MG63 (cell line): ENCODE measurements at regions not wholly inside any gene's neighbourhood (a gene's known extent, or its start where the extent isn't known, plus 50 kb on each side); places are given as distances from the start of the nearest gene placed in this dataset.

ENCODE experiments used
- DNase-seq: peaks from one replicate; pipeline ENCODE4 v3.0.0-alpha.2; 2020
- H3K27me3 ChIP-seq: fragments of 250-450 bp; sonication (Bioruptor Pico); 2 replicates; pipeline ENCODE4 v1.5.1; 2020; ENCODE audit warnings: mild to moderate bottlenecking, moderate library complexity
- H3K36me3 ChIP-seq: fragments of 250-450 bp; sonication (Bioruptor Pico); 2 replicates; pipeline ENCODE4 v1.5.1; 2020; ENCODE audit warnings: mild to moderate bottlenecking, moderate library complexity
- H3K4me3 ChIP-seq: fragments of 250-450 bp; sonication (Bioruptor Pico); 2 replicates; pipeline ENCODE4 v1.5.1; 2020; ENCODE audit warnings: mild to moderate bottlenecking, moderate library complexity
- H3K9me3 ChIP-seq: fragments of 250-450 bp; sonication (Bioruptor Pico); 2 replicates; pipeline ENCODE4 v1.5.1; 2020; ENCODE audit warnings: mild to moderate bottlenecking, moderate library complexity

- Histone ChIP-seq H3K27me3 (no peaks in the 10 kb centered on the region), H3K9me3 (peaks cover 26% of the 10 kb centered on the region), H3K36me3 (no peaks in the 10 kb centered on the region), H3K4me3 (no peak overlapping the region)
- no peak for DNase-seq
Measured at GRCh38 chr18:8951491-8951890, 151.0 kb upstream of the NDUFV2 start.

DNA sequence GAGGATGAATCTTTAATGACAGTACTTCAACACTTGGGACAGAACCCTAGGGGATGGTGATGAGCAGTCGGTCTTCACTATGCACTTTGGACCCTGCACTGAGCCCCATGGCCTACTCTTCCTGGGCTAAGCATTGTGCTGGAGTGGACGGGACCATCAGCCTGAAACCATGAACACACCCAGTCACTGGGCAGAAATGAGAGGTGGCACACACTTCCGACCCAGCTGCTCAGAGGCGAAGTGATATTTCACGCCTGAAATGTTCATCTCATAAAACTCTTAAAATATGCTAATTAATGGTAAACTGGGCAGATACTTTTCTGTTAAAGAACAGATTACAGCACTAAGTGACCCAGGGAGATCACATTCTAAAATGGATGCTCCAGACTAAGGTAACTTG lies 150.3 kb upstream of the NDUFV2 start:
- no peaks in the 10 kb centered on the region for H3K36me3 ChIP-seq
- peaks cover 26% of the 10 kb centered on the region for H3K9me3 ChIP-seq
- H3K27me3 ChIP-seq, result no peaks in the 10 kb centered on the region
- no peak overlapping the region for H3K4me3 ChIP-seq
- no peak for DNase-seq

DNA sequence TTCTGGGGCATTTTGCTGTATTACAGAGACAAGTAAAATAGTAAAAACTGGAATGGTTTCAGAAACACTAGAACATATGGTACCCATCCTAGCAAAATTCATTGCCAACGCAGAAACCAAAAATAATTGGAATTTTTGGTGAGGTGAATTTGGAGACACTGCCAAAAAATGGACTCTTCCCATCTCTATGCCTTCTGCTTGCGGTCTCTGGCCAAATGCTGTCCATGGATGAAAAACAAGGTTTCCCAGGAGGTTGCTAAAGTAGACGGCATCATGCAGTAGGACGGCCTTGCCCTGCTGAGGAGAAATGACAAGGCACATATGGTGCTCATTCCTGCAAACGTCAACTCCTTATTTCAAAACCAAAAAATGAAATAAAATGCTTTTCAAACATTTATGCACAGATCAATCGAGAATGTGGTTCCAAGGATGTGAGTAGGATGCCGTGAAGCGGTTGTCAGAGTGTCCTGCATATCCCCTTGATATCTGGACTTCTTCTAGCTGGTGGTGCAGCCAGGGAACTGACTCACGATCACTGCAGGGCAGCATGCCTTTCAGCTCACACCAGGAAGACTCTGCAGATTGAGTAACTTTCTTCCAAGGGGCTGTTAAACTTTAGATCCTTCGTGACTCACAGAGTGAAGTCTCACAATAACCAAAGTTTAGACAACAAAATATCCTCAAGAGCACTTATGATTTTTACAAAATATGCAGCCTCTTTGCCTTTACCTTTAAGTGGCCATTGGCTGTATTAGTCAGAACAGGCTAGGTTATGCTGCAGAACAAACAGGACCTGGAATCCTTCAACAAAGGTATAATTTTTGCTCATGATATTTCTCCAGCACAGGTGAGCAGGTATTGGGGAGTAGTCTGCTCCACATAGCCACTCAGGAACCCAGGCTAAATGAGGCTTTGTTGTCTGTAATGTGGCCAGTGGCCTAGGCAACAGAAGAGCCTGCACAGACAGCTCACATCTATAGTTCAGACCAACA lies 149.4 kb upstream of the NDUFV2 start:
- Histone ChIP-seq H3K9me3 (peaks cover 26% of the 10 kb centered on the region), H3K27me3 (no peaks in the 10 kb centered on the region), H3K4me3 (no peak overlapping the region), H3K36me3 (no peaks in the 10 kb centered on the region)
- peak; percentile 89 for DNase-seq

GRCh38 chr18:8957731-8958130 lies 144.8 kb upstream of the NDUFV2 start:
- H3K4me3 ChIP-seq, result no peak overlapping the region

DNA sequence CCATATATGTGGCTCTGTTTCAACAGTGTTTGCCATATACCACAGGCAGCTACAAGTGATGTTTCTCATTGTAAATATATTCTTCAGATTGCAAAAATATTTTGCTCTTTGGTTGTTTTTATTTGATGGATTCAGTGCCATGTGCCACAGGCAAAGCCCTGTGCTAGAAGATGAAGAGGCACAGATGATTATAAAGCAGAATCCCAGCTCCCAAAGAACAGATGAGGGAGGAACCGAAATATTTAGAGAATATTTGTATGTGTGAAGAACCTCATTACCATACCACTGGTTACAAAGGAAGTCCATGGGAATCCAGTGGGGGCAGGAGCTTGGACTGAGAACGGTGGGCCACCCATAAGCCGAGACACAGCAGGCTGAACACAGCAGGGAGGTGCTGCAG lies 143.8 kb upstream of the NDUFV2 start:
- Histone ChIP-seq H3K9me3 (peaks cover 22% of the 10 kb centered on the region), H3K36me3 (no peaks in the 10 kb centered on the region), H3K4me3 (no peak overlapping the region), H3K27me3 (no peaks in the 10 kb centered on the region)
- DNase-seq, result no peak

More at GRCh38 chr18:8957731-8958130, 144.8 kb upstream of the NDUFV2 start:
- Histone ChIP-seq H3K9me3 (peaks cover 26% of the 10 kb centered on the region), H3K36me3 (no peaks in the 10 kb centered on the region), H3K27me3 (no peaks in the 10 kb centered on the region)
- no peak for DNase-seq

DNA sequence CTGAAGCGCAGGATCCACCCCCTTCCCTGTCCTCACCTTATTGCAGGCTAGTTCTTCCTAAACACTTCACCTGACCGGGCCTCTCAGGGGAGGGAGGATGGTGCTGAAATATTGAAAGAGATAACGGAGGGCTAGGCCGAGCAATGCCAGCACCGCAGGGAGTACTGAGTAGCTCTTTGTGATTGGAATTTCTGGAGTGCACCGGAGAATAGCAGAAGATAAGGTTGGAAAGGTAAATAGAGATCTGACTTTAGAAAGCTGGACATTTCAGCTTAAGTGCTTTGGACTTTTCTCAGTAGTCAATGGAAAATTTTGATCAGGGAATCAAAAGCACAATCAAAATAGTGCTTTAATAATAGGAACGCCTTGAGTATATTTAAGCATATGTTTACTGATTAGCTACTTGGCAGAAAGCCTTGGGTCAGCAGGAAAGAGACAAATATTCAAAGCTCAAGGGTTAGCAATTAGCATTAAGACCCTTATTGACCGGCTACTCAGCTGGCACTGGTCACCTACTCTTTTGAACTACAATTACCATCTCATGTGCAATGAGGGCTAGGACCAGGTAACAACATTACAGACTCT lies 142.9 kb upstream of the NDUFV2 start:
- Histone ChIP-seq H3K4me3 (no peak overlapping the region), H3K9me3 (peaks cover 14% of the 10 kb centered on the region), H3K36me3 (no peaks in the 10 kb centered on the region), H3K27me3 (no peaks in the 10 kb centered on the region)
- DNase-seq, result no peak

- Histone ChIP-seq H3K27me3 (no peaks in the 10 kb centered on the region), H3K9me3 (peaks cover 11% of the 10 kb centered on the region), H3K4me3 (no peak overlapping the region), H3K36me3 (no peaks in the 10 kb centered on the region)
- peak; percentile 33 for DNase-seq
Measured at GRCh38 chr18:8960740-8961657, 141.5 kb upstream of the NDUFV2 start.

DNA sequence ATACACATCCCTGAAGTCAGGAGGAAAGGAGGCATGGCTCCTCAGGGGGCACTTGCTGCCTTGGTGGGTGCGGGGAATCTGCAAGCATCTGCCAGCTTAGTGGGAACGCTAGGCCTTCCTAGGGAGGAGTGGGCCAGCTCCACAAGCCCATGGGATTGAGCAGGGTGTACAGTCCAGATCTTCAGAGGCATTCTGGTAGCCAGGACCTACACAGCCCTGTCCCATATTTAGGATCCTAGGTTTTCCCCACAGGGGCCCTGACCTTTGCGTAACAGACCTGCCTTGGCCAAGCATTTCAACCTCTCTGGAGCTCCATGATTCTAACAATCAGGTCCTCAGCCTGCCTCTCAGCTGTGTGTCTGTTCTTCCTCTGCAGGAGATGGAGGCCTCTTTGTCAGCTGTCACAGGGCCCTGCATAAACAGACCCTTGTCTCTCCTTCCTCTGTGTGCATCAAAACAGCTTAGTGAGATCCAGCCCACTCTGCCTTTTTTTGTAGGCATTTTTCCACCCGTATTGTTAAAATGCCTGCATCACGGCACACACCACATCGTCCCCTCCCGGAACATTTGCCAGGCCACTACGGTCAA lies 140.2 kb upstream of the NDUFV2 start:
- Histone ChIP-seq H3K4me3 (no peak overlapping the region), H3K27me3 (no peaks in the 10 kb centered on the region), H3K9me3 (peaks cover 2% of the 10 kb centered on the region; the same call in 1 of the 2 replicates), H3K36me3 (no peaks in the 10 kb centered on the region)
- DNase-seq, result no peak

DNA sequence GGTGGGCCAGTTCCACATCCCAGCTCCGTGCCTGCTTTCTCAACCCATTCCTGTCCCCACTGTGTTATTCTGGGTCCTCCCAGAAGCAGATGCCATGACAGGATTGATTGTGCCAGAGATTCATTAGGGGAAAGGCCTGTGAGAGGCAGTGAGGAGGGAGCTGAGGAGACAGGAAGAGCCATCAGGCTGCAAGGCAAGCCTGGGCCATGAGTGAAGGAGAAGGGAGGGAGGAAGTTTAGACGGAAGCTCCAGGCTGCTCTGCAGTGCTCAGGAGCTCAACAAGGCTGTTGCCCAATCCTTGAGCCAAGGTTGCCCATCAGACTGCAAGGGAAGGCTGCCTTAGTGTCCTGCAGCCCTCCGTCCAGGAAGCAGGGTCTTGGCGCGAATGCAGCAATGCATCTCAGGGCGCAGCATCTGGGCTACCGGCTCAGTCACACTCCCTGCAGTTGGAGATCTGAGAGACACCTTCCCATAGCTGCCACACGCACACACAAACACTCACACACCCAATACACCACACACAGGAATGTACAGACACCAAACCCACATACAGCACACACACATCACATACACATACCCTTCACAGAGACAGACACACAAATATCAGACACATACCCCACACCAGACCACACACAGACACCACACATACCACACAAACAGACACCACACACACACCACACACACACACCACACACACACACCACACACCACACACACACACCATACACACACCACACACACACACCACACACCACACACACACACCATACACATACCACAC lies 139.5 kb upstream of the NDUFV2 start:
- H3K27me3 ChIP-seq, result no peaks in the 10 kb centered on the region
- no peak overlapping the region for H3K4me3 ChIP-seq
- DNase-seq, result no peak
- H3K9me3 ChIP-seq, result no peaks in the 10 kb centered on the region
- H3K36me3 ChIP-seq, result no peaks in the 10 kb centered on the region

- Histone ChIP-seq H3K36me3 (no peaks in the 10 kb centered on the region), H3K4me3 (no peak overlapping the region), H3K9me3 (no peaks in the 10 kb centered on the region), H3K27me3 (no peaks in the 10 kb centered on the region)
- DNase-seq, result no peak
Measured at GRCh38 chr18:8963876-8964275, 138.6 kb upstream of the NDUFV2 start.

- no peaks in the 10 kb centered on the region for H3K9me3 ChIP-seq
- H3K27me3 ChIP-seq, result no peaks in the 10 kb centered on the region
- no peak for DNase-seq
- no peak overlapping the region for H3K4me3 ChIP-seq
- H3K36me3 ChIP-seq, result no peaks in the 10 kb centered on the region
Measured at GRCh38 chr18:8965398-8965797, 137.1 kb upstream of the NDUFV2 start.

DNA sequence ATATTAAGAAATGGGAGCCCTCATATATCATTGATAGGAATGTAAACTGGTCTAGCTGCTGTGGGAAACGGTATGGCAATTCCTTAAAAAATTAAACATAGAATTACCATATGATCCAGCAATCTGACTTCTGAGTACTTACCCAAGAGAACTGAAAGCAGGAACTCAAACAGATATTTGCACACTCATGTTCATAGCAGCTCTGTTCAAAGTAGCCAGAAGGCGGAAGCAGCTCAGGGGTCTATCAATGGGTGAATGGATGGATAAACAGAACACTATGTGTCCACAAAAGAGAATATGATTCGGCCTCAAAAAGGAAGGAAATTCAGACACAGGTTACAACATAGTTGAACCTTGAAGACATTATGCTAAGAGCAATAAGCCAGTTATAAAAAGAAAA lies 135.7 kb upstream of the NDUFV2 start:
- Histone ChIP-seq H3K27me3 (no peaks in the 10 kb centered on the region), H3K36me3 (no peaks in the 10 kb centered on the region), H3K9me3 (no peaks in the 10 kb centered on the region), H3K4me3 (no peak overlapping the region)
- no peak for DNase-seq

- Histone ChIP-seq H3K9me3 (no peaks in the 10 kb centered on the region), H3K27me3 (no peaks in the 10 kb centered on the region), H3K4me3 (no peak overlapping the region), H3K36me3 (no peaks in the 10 kb centered on the region)
- no peak for DNase-seq
Measured at GRCh38 chr18:8967573-8967972, 134.9 kb upstream of the NDUFV2 start.

DNA sequence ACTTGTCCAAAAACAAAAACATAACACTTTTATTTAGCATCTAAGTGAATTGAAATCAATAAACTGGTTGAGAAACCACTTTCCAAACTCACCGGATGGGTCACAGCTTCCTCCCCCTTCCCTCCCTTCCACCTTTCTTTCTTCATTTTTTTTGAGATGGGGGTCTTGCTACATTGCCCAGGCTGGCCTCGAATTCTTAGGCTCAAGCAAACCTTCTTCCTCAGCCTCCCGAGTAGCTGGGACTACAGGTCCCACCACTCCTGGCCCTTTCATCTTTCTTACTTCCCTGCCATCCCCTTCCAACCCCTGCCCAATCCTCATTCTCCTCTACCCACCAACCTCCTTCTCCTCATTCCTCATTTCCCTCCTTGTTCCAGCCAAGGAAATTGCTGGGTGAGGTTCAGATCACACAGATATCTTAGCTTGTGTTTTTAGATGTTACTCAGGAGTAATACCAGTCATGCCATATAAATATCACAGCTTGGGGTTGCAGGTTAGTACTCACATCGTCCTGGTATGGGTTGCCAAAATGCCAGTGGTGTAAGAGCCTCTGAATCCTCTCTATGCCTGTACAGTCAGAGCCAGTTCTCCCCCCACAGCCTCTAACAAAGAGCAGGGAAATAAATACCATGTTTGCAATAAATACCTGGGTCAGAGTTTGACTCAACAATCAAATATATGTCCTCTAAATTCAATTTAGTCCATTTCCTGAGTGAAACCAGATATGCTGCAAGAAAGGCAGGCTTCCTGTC lies 132.7 kb upstream of the NDUFV2 start:
- H3K9me3 ChIP-seq, result peaks cover 4% of the 10 kb centered on the region
- no peaks in the 10 kb centered on the region for H3K36me3 ChIP-seq
- DNase-seq, result peak; percentile 25

GRCh38 chr18:8970843-8971242 lies 131.7 kb upstream of the NDUFV2 start:
- peaks cover 4% of the 10 kb centered on the region for H3K9me3 ChIP-seq
- H3K4me3 ChIP-seq, result no peak overlapping the region
- H3K36me3 ChIP-seq, result no peaks in the 10 kb centered on the region
- no peak for DNase-seq
- H3K27me3 ChIP-seq, result no peaks in the 10 kb centered on the region

More for the DNA sequence above, 132.7 kb upstream of the NDUFV2 start:
- H3K27me3 ChIP-seq, result no peaks in the 10 kb centered on the region
- no peak overlapping the region for H3K4me3 ChIP-seq
